DMS53 (cell line): ENCODE measurements at regions not wholly inside any gene's neighbourhood (a gene's known extent, or its start where the extent isn't known, plus 50 kb on each side); places are given as distances from the start of the nearest gene placed in this dataset.
"Not testable (repeated sequence)": the region's sequence is repeated elsewhere in the genome, so short reads cannot be mapped to it uniquely, and the experiment has no call there.

Experiments used
- DNase-seq: peaks from one replicate; lab custom pipeline; 2025; lab: John Stamatoyannopoulos, UW

- no peak for DNase-seq
These were observed 136.1 kb upstream of the COBL start for GRCh38 chr7:51452694-51453093.

GRCh38 chr7:51451751-51452476 is 135.3 kb upstream of the COBL start:
- no peak for DNase-seq

GRCh38 chr7:51450541-51450940 is 133.9 kb upstream of the COBL start:
- no peak for DNase-seq

GRCh38 chr7:51446785-51447184 is 130.2 kb upstream of the COBL start:
- no peak for DNase-seq

GRCh38 chr7:51446356-51446755 is 129.7 kb upstream of the COBL start:
- DNase-seq: no peak

GRCh38 chr7:51444936-51445335 is 128.3 kb upstream of the COBL start:
- no peak for DNase-seq

GRCh38 chr7:51430480-51431086 is 114.0 kb upstream of the COBL start:
- DNase-seq: peak; percentile 87

- DNase-seq: peak; percentile 74
These were observed 111.7 kb upstream of the COBL start for GRCh38 chr7:51428217-51428887.

GRCh38 chr7:51426163-51426562 is 109.6 kb upstream of the COBL start:
- no peak for DNase-seq

- DNase-seq: not testable (repeated sequence)
These were observed 93.3 kb upstream of the COBL start for GRCh38 chr7:51409934-51410333.

- DNase-seq: not testable (repeated sequence)
These were observed 81.0 kb upstream of the COBL start for GRCh38 chr7:51397608-51398007.

GRCh38 chr7:51393003-51393402 is 76.4 kb upstream of the COBL start:
- not testable (repeated sequence) for DNase-seq

- not testable (repeated sequence) for DNase-seq
These were observed 73.3 kb upstream of the COBL start for GRCh38 chr7:51389952-51390351.

- not testable (repeated sequence) for DNase-seq
These were observed 72.7 kb upstream of the COBL start for GRCh38 chr7:51389216-51389812.

- not testable (repeated sequence) for DNase-seq
These were observed 71.6 kb upstream of the COBL start for GRCh38 chr7:51388241-51388640.

GRCh38 chr7:51386806-51387568 is 70.4 kb upstream of the COBL start:
- not testable (repeated sequence) for DNase-seq

GRCh38 chr7:51386184-51386583 is 69.6 kb upstream of the COBL start:
- not testable (repeated sequence) for DNase-seq

GRCh38 chr7:51382243-51382642 is 65.6 kb upstream of the COBL start:
- DNase-seq: not testable (repeated sequence)

- DNase-seq: peak; percentile 92
These were observed 59.9 kb upstream of the COBL start for GRCh38 chr7:51376420-51377092.

GRCh38 chr7:51374936-51375335 is 58.3 kb upstream of the COBL start:
- no peak for DNase-seq

- DNase-seq: peak; percentile 20
These were observed 57.0 kb upstream of the COBL start for GRCh38 chr7:51373607-51374006.
